Transverse colon (tissue), 4 donors: ENCODE measurements at regions not wholly inside any gene's neighbourhood (a gene's known extent, or its start where the extent isn't known, plus 50 kb on each side); places are given as distances from the start of the nearest gene placed in this dataset.

Source experiments
- CTCF ChIP-seq, 5 experiments: fragments of 200-600 bp in 3 of 5; fragments of 450-650 bp in 2 of 5; sonication (generic) in 3 of 5; IDR thresholded peaks; 1 replicate in 2 of 5; 2 replicates in 3 of 5; pipeline ENCODE4 v1.5.1; 2016 to 2017; ENCODE audit warnings: antibody characterized with exemption in 5 of 5, inconsistent platforms in 3 of 5, mild to moderate bottlenecking in 2 of 5, moderate library complexity in 1 of 5
- POLR2AphosphoS5 ChIP-seq, 3 donors: sonication (generic); formaldehyde crosslinking; IDR thresholded peaks; one replicate each; pipeline ENCODE4 v1.6.1; 2016; ENCODE audit warnings: antibody characterized with exemption in 3 of 3

- TF ChIP-seq CTCF (IDR thresholded peaks at IDR 0.05) (no peak), POLR2AphosphoS5 (IDR thresholded peaks at IDR 0.05) (no peak)
Measured at GRCh38 chr4:180134091-180134866, 2108.9 kb upstream of the TENM3 start.
